ENCODE measurements at regions not wholly inside any gene's neighbourhood (a gene's known extent, or its start where the extent isn't known, plus 50 kb on each side); places are given as distances from the start of the nearest gene placed in this dataset.

GRCh38 chr4:111618908-111619307 lies 526.3 kb upstream of the FAM241A start:
- TF ChIP-seq POLR2A (IDR thresholded peaks at IDR 0.05) = no peak
- no peak for TF ChIP-seq CTCF (IDR thresholded peaks at IDR 0.05)
- TF ChIP-seq EP300 (IDR thresholded peaks at IDR 0.05) = no peak
- TF ChIP-seq POLR2AphosphoS5 (IDR thresholded peaks at IDR 0.05) = no peak
